Tibial nerve (tissue), 4 donors: ENCODE measurements at regions not wholly inside any gene's neighbourhood (a gene's known extent, or its start where the extent isn't known, plus 50 kb on each side); places are given as distances from the start of the nearest gene placed in this dataset.

Experiments used
- DNase-seq, 2 donors: peaks; one replicate each; pipeline ENCODE4 v3.0.0-alpha.2; 2019; ENCODE audit warnings: low spot score in 2 of 2
- H3K27ac ChIP-seq, 4 donors: fragments of 200-600 bp; sonication (generic) in 3 of 4; one replicate each; pipeline ENCODE4 v1.5.1; 2017 to 2019; ENCODE audit warnings: mild to moderate bottlenecking in 1 of 4
- H3K27me3 ChIP-seq, 2 donors: fragments of 200-600 bp; sonication (generic) in 1 of 2; one replicate each; pipeline versions ENCODE4 v1.5.1 to v1.6.0; 2017 to 2019
- H3K36me3 ChIP-seq, 3 donors: fragments of 200-600 bp; sonication (generic); one replicate each; pipeline ENCODE4 v1.5.1; 2018 to 2019
- H3K4me1 ChIP-seq, 4 donors: fragments of 200-600 bp; sonication (generic) in 3 of 4; one replicate each; pipeline ENCODE4 v1.5.1; 2017 to 2019
- H3K4me3 ChIP-seq, 4 donors: fragments of 200-600 bp; sonication (generic) in 3 of 4; one replicate each; pipeline ENCODE4 v1.5.1; 2017 to 2019; ENCODE audit warnings: mild to moderate bottlenecking in 1 of 4, moderate library complexity in 1 of 4
- H3K9me3 ChIP-seq, 4 donors: fragments of 200-600 bp; sonication (generic) in 3 of 4; one replicate each; pipeline ENCODE4 v1.5.1; 2017 to 2019
- EP300 ChIP-seq, 2 donors: sonication (generic); formaldehyde crosslinking; IDR thresholded peaks; one replicate each; pipeline ENCODE4 v1.6.1; 2017; ENCODE audit warnings: antibody characterized with exemption in 2 of 2, mild to moderate bottlenecking in 1 of 2
- POLR2A ChIP-seq, 2 donors: fragments of 450-650 bp; IDR thresholded peaks; one replicate each; pipeline ENCODE4 v1.6.1; 2017; ENCODE audit warnings: antibody characterized with exemption in 2 of 2, mild to moderate bottlenecking in 2 of 2, moderate library complexity in 2 of 2
- WGBS, 2 donors: methylation state at CpG; one replicate each; pipeline ENCODE4 v1.1.5; 2018; 5-methylcytosine and 5-hydroxymethylcytosine counted together
- TF ChIP-seq, protein P1 (sequence below), 5 experiments: fragments of 200-600 bp in 3 of 5; fragments of 450-650 bp in 2 of 5; sonication (generic) in 3 of 5; IDR thresholded peaks; one replicate each; pipeline ENCODE4 v1.5.1; 2016 to 2019; ENCODE audit warnings: antibody characterized with exemption in 5 of 5, mild to moderate bottlenecking in 3 of 5, moderate library complexity in 2 of 5

DNA sequence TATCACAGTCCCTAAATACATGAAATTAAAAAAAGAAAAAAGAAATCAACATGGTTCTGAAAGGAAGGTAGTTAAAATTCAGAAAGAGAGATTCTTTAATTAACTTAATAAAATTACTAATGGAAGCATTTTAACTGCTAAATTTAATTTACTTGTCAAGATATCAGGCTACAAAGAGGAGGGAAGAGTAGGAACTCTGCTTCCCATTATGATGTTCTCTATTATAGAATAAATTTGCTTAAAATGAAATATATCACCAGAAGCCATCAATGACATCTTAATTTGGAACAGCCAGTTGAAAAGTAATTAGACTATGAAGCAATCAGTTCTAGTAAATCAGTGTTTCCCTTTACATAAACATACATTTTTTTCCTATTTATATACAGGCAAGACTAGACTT is 611.8 kb upstream of the FANCL start:
- H3K27me3 ChIP-seq = no peaks in the 10 kb centered on the region
- no peaks in the 10 kb centered on the region for H3K36me3 ChIP-seq
- no peak overlapping the region for H3K4me3 ChIP-seq
- no peak for DNase-seq
- H3K27ac ChIP-seq = no peak overlapping the region
- TF ChIP-seq, protein P1, sequence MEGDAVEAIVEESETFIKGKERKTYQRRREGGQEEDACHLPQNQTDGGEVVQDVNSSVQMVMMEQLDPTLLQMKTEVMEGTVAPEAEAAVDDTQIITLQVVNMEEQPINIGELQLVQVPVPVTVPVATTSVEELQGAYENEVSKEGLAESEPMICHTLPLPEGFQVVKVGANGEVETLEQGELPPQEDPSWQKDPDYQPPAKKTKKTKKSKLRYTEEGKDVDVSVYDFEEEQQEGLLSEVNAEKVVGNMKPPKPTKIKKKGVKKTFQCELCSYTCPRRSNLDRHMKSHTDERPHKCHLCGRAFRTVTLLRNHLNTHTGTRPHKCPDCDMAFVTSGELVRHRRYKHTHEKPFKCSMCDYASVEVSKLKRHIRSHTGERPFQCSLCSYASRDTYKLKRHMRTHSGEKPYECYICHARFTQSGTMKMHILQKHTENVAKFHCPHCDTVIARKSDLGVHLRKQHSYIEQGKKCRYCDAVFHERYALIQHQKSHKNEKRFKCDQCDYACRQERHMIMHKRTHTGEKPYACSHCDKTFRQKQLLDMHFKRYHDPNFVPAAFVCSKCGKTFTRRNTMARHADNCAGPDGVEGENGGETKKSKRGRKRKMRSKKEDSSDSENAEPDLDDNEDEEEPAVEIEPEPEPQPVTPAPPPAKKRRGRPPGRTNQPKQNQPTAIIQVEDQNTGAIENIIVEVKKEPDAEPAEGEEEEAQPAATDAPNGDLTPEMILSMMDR (IDR thresholded peaks at IDR 0.05) = no peak
- no peak for TF ChIP-seq POLR2A (IDR thresholded peaks at IDR 0.05)
- TF ChIP-seq EP300 (IDR thresholded peaks at IDR 0.05) = no peak
- H3K9me3 ChIP-seq = peaks cover 0 to 6% (median 1%) of the 10 kb centered on the region in 4 donors
- no peaks in the 10 kb centered on the region for H3K4me1 ChIP-seq

DNA sequence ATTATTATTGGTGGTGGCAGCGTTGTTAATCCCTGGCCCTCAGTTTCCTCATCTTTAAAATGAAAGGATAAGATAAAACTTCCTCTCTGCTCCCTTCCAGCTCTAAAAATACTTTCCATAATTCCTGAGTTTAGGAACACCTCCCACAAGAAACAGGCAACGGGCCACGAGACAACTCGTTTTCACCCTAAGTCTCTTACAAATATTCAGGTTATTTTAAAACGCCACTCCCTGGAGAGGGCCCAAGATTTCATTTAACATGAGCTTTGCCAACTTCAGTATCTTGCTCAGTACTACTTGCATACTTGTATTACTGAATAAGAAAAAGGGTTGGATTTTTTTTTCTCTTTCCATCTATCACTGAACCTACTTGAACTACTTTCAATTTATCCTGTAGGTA is 611.1 kb upstream of the FANCL start:
- Histone ChIP-seq H3K36me3 (no peaks in the 10 kb centered on the region), H3K4me1 (no peaks in the 10 kb centered on the region), H3K9me3 (no peaks in the 10 kb centered on the region), H3K4me3 (no peak overlapping the region), H3K27me3 (no peaks in the 10 kb centered on the region), H3K27ac (no peak overlapping the region)
- WGBS, 2 donors = 70 to 71% methylated on average over 5 of the region's 5 CpGs
- DNase-seq = no peak
- TF ChIP-seq POLR2A (IDR thresholded peaks at IDR 0.05) (no peak), EP300 (IDR thresholded peaks at IDR 0.05) (no peak)
- TF ChIP-seq, protein P1 (IDR thresholded peaks at IDR 0.05) = no peak

DNA sequence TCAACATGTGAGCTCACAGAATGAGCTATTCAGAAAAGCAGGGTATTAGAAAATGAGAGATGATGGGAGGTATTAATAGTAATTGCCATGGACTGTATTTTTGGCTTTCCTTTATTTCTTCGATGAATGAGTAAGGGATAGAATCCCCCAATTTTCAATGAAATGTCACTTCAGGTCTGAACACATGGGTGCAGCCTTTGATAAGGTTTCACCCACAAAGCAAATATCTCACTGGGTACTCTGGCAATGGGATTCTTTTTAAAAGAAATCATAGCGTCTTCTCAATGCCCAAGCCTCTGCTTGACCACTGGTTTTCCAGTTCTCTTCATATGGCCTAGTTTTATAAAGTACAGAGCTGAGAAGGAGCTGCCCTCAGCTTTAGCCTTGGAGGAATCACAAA is 610.5 kb upstream of the FANCL start:
- WGBS, 2 donors = 46 to 54% methylated on average over 2 of the region's 2 CpGs

DNA sequence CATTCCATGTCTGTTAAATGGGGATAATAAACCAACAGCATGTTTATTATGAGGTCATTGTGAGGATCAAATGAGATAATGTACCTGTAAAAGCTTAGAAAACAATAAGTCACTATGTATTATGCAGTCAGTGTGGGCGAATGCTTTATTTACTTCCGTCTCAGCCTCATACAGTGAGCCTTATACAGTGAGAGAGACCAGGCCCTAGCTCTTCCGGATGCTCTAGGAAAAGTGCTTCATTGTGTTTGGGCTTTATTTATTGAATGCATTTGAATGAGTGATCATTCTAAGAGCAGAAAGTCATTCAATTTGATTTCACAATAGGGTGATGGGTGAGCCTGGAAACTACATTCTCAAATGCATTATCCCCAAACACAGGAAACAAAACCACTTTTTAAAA is 603.9 kb upstream of the FANCL start:
- no peaks in the 10 kb centered on the region for H3K27me3 ChIP-seq
- 38 to 44% methylated on average over 3 of the region's 3 CpGs for WGBS, 2 donors
- H3K9me3 ChIP-seq = no peaks in the 10 kb centered on the region
- TF ChIP-seq, protein P1 (IDR thresholded peaks at IDR 0.05) = no peak
- TF ChIP-seq EP300 (IDR thresholded peaks at IDR 0.05) (no peak), POLR2A (IDR thresholded peaks at IDR 0.05) (no peak)
- no peaks in the 10 kb centered on the region for H3K36me3 ChIP-seq
- DNase-seq = no peak
- no peak overlapping the region for H3K4me3 ChIP-seq
- no peaks in the 10 kb centered on the region for H3K4me1 ChIP-seq
- no peak overlapping the region for H3K27ac ChIP-seq

More for the DNA sequence above, 610.5 kb upstream of the FANCL start:
- TF ChIP-seq, protein P1 (IDR thresholded peaks at IDR 0.05) = no peak
- TF ChIP-seq POLR2A (IDR thresholded peaks at IDR 0.05) = no peak
- TF ChIP-seq EP300 (IDR thresholded peaks at IDR 0.05) = no peak
- no peaks in the 10 kb centered on the region for H3K4me1 ChIP-seq
- H3K27ac ChIP-seq = no peak overlapping the region
- H3K9me3 ChIP-seq = no peaks in the 10 kb centered on the region
- H3K4me3 ChIP-seq = no peak overlapping the region
- no peaks in the 10 kb centered on the region for H3K27me3 ChIP-seq
- H3K36me3 ChIP-seq = no peaks in the 10 kb centered on the region
- no peak for DNase-seq

DNA sequence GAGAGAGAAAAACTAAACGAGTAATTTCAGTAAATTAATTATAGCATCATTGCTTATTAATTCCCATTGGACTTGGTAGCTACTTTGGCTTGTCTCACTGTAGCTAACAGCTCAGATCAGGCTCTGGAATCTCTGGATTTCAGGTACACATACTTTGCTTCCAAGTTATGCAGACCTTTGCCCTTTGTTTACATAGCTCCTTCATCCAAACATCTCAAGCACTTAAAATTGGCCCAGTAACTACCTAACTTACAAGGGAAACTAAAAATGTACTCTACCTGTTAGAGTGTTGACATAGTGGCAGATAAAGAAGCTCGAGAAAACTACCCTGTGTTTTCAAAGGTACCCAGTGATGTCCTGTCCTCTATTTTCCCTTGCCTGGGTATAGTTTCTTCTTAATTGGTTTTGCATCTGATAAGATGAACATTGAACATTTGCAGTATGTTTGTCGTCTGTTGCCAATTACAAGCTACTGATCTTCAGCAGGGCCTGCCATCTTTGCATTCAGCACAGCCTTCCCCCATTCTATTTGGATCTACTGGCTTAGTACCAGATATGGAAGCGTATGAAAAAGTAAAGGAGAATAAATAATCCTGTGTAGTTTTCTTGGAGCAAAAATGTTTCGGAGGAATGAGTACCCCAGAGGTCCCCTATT is 601.5 kb upstream of the FANCL start:
- Histone ChIP-seq H3K27ac (no peak overlapping the region), H3K36me3 (no peaks in the 10 kb centered on the region), H3K4me3 (no peak overlapping the region), H3K9me3 (no peaks in the 10 kb centered on the region), H3K4me1 (no peaks in the 10 kb centered on the region), H3K27me3 (no peaks in the 10 kb centered on the region)
- TF ChIP-seq EP300 (IDR thresholded peaks at IDR 0.05) = no peak
- WGBS, 2 donors = 71 to 77% methylated on average over 5 of the region's 5 CpGs
- no peak for DNase-seq

DNA sequence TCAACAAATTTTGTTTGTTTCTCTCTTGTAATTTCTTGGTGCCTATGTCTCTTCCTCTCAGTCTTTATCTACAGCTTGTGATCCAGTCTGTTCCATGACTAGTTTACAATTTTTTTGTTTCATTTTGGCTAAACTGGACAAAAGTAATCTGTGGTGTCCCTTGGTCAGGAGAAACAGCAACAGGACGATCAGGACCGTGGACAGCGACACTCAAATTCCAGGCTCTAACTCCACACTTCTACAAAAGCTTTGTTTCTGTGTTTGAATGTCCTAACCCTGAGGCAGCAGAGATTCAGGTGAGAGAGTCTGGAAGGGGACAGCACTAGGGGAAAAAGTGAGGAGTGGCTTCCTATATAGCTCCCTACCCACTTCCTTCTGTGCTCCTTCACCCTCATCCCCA is 593.3 kb upstream of the FANCL start:
- Histone ChIP-seq H3K4me3 (no peak overlapping the region), H3K36me3 (no peaks in the 10 kb centered on the region), H3K4me1 (no peaks in the 10 kb centered on the region), H3K9me3 (peaks cover 0 to 9% (median 0%) of the 10 kb centered on the region in 4 donors), H3K27me3 (no peaks in the 10 kb centered on the region), H3K27ac (no peak overlapping the region)
- DNase-seq = no peak
- WGBS, 2 donors = 14 to 21% methylated on average over 3 of the region's 3 CpGs
- TF ChIP-seq, protein P1 (IDR thresholded peaks at IDR 0.05) = no peak
- TF ChIP-seq EP300 (IDR thresholded peaks at IDR 0.05) (no peak), POLR2A (IDR thresholded peaks at IDR 0.05) (no peak)
